OCI-LY7 (cell line): ENCODE measurements at regions not wholly inside any gene's neighbourhood (a gene's known extent, or its start where the extent isn't known, plus 50 kb on each side); places are given as distances from the start of the nearest gene placed in this dataset.

Source experiments
- BruUV-seq: library from RNA; stranded (reverse); fragments of 400-500 nt; replicated peaks from 2 replicates; lab custom pipeline; 2021; lab: Mats Ljungman, UMichigan
- CTCF ChIA-PET: fragments of 300-600 bp; sonication (Branson Sonifier 250); formaldehyde crosslinking; loops from one replicate; lab custom pipeline; 2022; ENCODE audit warnings: antibody characterized with exemption; ENCODE audit not compliant: unreplicated experiment; lab: Charles Lee
- POLR2A ChIA-PET: fragments of 300-600 bp; sonication (Branson Sonifier 250); formaldehyde crosslinking; loops from one replicate; lab custom pipeline; 2022; ENCODE audit warnings: antibody characterized with exemption; lab: Charles Lee
- DNase-seq: peaks from one replicate; pipeline ENCODE4 v3.0.0-alpha.2; 2015; ENCODE audit warnings: low spot score
- H2AFZ ChIP-seq: fragments of 200-600 bp; sonication (generic), shearing (Covaris generic); 2 replicates; pipeline ENCODE4 v1.6.1; 2014; ENCODE audit warnings: mild to moderate bottlenecking, antibody characterized with exemption, low read length, moderate library complexity
- H3K27ac ChIP-seq: fragments of 200-600 bp; sonication (generic); 2 replicates; pipeline ENCODE4 v1.5.1; 2014; ENCODE audit warnings: mixed run types, low read depth, mild to moderate bottlenecking, moderate library complexity, low read length, inconsistent platforms; ENCODE audit not compliant: poor library complexity, severe bottlenecking
- H3K36me3 ChIP-seq: fragments of 200-600 bp; sonication (generic); 2 replicates; pipeline ENCODE4 v1.6.1; 2014; ENCODE audit warnings: mild to moderate bottlenecking, antibody characterized with exemption, low read length, moderate library complexity, mixed read lengths; ENCODE audit not compliant: insufficient read depth
- H3K4me1 ChIP-seq: fragments of 200-600 bp; sonication (generic); 2 replicates; pipeline ENCODE4 v1.5.1; 2014; ENCODE audit warnings: mild to moderate bottlenecking, low read length; ENCODE audit not compliant: insufficient read depth, poor library complexity, severe bottlenecking
- H3K4me2 ChIP-seq: fragments of 200-600 bp; sonication (generic); 2 replicates; pipeline ENCODE4 v1.6.1; 2014; ENCODE audit warnings: mild to moderate bottlenecking, low read length
- H3K4me3 ChIP-seq: fragments of 200-600 bp; sonication (generic); 2 replicates; pipeline ENCODE4 v1.5.1; 2014; ENCODE audit warnings: mild to moderate bottlenecking, low read depth, low read length; ENCODE audit not compliant: poor library complexity, severe bottlenecking
- H3K79me2 ChIP-seq: fragments of 200-600 bp; sonication (generic); 2 replicates; pipeline ENCODE4 v1.6.1; 2016; ENCODE audit warnings: low read depth, mild to moderate bottlenecking, low read length, moderate library complexity, mixed read lengths; ENCODE audit not compliant: insufficient read depth
- H3K9me2 ChIP-seq: fragments of 200-600 bp; sonication (generic); 2 replicates; pipeline ENCODE4 v1.6.1; 2016; ENCODE audit warnings: mild to moderate bottlenecking, low read length, mixed read lengths; ENCODE audit not compliant: insufficient read depth
- H3K9me3 ChIP-seq: fragments of 200-600 bp; sonication (generic); 2 replicates; pipeline ENCODE4 v1.6.1; 2014; ENCODE audit warnings: mild to moderate bottlenecking, mixed run types, low read length, mixed read lengths
- H4K20me1 ChIP-seq: fragments of 200-600 bp; sonication (generic); 2 replicates; pipeline ENCODE4 v1.6.1; 2014; ENCODE audit warnings: mild to moderate bottlenecking, antibody characterized with exemption, low read length, moderate library complexity, mixed read lengths; ENCODE audit not compliant: insufficient read depth
- EZH2phosphoT487 ChIP-seq: fragments of 200-600 bp; sonication (generic); IDR thresholded peaks from 2 replicates; pipeline ENCODE4 v1.6.1; 2018; ENCODE audit warnings: low read depth, borderline replicate concordance, mild to moderate bottlenecking, mixed run types, antibody characterized with exemption, low read length, moderate library complexity, mixed read lengths
- intact Hi-C: fragments of 100-400 bp; cut with micrococcal nuclease; formaldehyde crosslinking; loops from one replicate; pipeline ENCODE4 v1.10.0; 2022; ENCODE audit not compliant: unreplicated experiment
- TF ChIP-seq, protein P1 (sequence below): fragments of 200-600 bp; sonication (generic); conservative IDR thresholded peaks from 2 replicates; pipeline ENCODE4 v1.5.1; 2014; ENCODE audit warnings: mild to moderate bottlenecking, antibody characterized with exemption, low read length, moderate library complexity, mixed read lengths

DNA sequence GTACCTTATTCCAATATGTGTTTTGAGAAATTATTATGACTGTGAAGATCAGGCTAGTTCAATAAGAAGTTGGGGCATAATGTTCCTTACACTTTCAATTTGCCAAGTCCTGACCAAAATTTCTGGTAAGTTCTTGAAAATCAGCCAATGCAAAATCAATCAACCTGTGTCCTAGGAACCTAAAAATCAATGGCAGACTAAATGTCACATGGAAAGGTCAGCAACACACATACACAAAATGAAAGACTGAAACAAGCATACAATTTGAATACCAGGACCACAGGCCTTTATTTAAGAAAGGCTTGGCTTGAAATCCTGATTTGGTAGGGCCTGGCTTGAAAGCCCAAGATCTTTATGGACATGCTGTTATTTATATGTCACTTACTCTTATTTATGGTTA lies 155.5 kb upstream of the ZKSCAN2 start:
- intact Hi-C loops = no loop called here
- Histone ChIP-seq H3K4me3 (no peak overlapping the region), H3K79me2 (no peaks in the 10 kb centered on the region), H4K20me1 (no peaks in the 10 kb centered on the region), H3K9me3 (no peaks in the 10 kb centered on the region), H2AFZ (no peak overlapping the region), H3K4me2 (no peak overlapping the region), H3K27ac (no peak overlapping the region), H3K4me1 (no peaks in the 10 kb centered on the region), H3K9me2 (no peaks in the 10 kb centered on the region), H3K36me3 (no peaks in the 10 kb centered on the region)
- no peak for DNase-seq
- TF ChIP-seq, protein P1, sequence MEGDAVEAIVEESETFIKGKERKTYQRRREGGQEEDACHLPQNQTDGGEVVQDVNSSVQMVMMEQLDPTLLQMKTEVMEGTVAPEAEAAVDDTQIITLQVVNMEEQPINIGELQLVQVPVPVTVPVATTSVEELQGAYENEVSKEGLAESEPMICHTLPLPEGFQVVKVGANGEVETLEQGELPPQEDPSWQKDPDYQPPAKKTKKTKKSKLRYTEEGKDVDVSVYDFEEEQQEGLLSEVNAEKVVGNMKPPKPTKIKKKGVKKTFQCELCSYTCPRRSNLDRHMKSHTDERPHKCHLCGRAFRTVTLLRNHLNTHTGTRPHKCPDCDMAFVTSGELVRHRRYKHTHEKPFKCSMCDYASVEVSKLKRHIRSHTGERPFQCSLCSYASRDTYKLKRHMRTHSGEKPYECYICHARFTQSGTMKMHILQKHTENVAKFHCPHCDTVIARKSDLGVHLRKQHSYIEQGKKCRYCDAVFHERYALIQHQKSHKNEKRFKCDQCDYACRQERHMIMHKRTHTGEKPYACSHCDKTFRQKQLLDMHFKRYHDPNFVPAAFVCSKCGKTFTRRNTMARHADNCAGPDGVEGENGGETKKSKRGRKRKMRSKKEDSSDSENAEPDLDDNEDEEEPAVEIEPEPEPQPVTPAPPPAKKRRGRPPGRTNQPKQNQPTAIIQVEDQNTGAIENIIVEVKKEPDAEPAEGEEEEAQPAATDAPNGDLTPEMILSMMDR = no peak
- POLR2A ChIA-PET = no interaction called here
- CTCF ChIA-PET = no interaction called here
- no TSS peak for BruUV-seq

DNA sequence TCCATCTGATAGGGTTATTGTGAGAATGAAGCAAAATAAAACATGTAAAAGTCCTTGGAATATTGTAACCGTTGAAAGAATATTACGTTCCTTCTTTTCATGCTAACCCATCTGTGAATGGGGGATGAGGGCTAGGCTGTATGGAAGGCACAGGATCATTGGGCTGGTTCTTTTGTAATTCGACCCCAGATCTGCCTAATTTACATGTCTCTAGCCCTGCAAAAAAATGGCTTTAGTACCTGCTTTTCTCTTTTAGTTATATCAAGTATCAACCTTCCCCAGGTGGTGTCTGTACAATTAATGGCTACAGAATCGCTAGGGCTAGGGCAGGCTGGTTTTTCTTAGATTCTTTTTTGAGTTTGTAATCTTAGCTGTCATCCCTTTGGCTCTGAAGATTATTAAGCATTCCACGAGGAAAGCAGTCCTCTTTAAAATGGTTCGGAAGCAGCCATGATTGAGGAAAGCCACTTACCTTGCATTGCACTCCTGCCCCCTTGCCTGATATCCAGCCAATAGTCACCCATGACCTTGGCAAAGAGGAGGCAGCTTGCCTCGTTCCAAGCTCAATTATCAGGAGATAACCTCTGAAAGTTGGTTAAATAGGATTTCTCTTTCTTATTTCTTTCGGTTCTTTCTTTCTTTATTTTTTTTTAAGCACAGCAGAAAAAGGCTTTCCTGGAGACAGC lies 153.9 kb upstream of the ZKSCAN2 start:
- no peaks in the 10 kb centered on the region for H3K79me2 ChIP-seq
- DNase-seq = no peak
- H3K9me2 ChIP-seq = no peaks in the 10 kb centered on the region
- no peak for TF ChIP-seq EZH2phosphoT487
- TF ChIP-seq, protein P1 = no peak
- no peaks in the 10 kb centered on the region for H4K20me1 ChIP-seq
- CTCF ChIA-PET = no interaction called here
- no peak overlapping the region for H3K27ac ChIP-seq
- H3K4me1 ChIP-seq = no peaks in the 10 kb centered on the region
- no peak overlapping the region for H3K4me2 ChIP-seq
- no peak overlapping the region for H3K4me3 ChIP-seq
- intact Hi-C loops = no loop called here
- no peaks in the 10 kb centered on the region for H3K9me3 ChIP-seq
- H3K36me3 ChIP-seq = no peaks in the 10 kb centered on the region
- no peak overlapping the region for H2AFZ ChIP-seq
- BruUV-seq = no TSS peak
- POLR2A ChIA-PET = no interaction called here

DNA sequence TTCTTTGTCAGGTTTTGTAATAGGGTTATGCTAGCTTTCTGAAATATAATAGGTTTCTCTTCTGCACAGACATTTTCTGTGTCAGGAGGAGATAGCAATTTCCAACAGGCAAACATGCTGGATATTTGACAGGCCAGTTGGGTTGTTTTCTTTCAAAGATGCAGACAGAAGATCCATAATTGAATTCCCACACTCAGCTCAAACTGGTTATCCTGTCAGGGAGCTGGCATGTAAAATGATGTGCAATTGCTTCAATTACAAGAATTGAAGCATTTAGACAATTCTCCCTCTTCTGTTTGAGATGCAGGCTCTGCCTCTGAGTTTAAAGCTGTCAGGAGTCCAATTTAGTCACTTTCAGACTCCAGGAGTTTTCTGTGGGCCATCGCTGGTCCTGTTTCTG lies 146.2 kb upstream of the ZKSCAN2 start:
- TF ChIP-seq EZH2phosphoT487 = no peak
- TF ChIP-seq, protein P1 = no peak
- BruUV-seq = no TSS peak
- Histone ChIP-seq H3K4me2 (no peak overlapping the region), H3K4me3 (no peak overlapping the region), H3K4me1 (no peaks in the 10 kb centered on the region), H4K20me1 (no peaks in the 10 kb centered on the region), H3K9me2 (no peaks in the 10 kb centered on the region), H3K36me3 (no peaks in the 10 kb centered on the region), H2AFZ (no peak overlapping the region), H3K9me3 (no peaks in the 10 kb centered on the region), H3K27ac (no peak overlapping the region), H3K79me2 (no peaks in the 10 kb centered on the region)
- no peak for DNase-seq
- CTCF ChIA-PET = no interaction called here
- intact Hi-C loops = no loop called here
- POLR2A ChIA-PET = no interaction called here
